HAP-1 (cell line): ENCODE measurements at regions not wholly inside any gene's neighbourhood (a gene's known extent, or its start where the extent isn't known, plus 50 kb on each side); places are given as distances from the start of the nearest gene placed in this dataset.

Experiments used
- DNase-seq, 2 experiments: peaks; one replicate each; pipeline ENCODE4 v3.0.0-alpha.2; 2016 to 2020; ENCODE audit warnings: low spot score in 2 of 2
- H3K27me3 ChIP-seq: fragments of 250-450 bp; sonication (Bioruptor Pico); 2 replicates; pipeline ENCODE4 v1.5.1; 2020; ENCODE audit warnings: low read depth, mild to moderate bottlenecking, moderate library complexity
- H3K36me3 ChIP-seq: fragments of 250-450 bp; sonication (Bioruptor Pico); replicated peaks from 2 replicates; pipeline ENCODE4 v1.5.1; 2020; ENCODE audit warnings: mild to moderate bottlenecking
- H3K4me1 ChIP-seq: fragments of 250-450 bp; sonication (Bioruptor Pico); 2 replicates; pipeline ENCODE4 v1.5.1; 2020; ENCODE audit warnings: mild to moderate bottlenecking
- H3K4me3 ChIP-seq: fragments of 250-450 bp; sonication (Bioruptor Pico); 2 replicates; pipeline ENCODE4 v1.5.1; 2020; ENCODE audit warnings: mild to moderate bottlenecking, moderate library complexity
- H3K9me3 ChIP-seq: fragments of 250-450 bp; sonication (Bioruptor Pico); 2 replicates; pipeline ENCODE4 v1.5.1; 2020; ENCODE audit warnings: mild to moderate bottlenecking, moderate library complexity
- in situ Hi-C: fragments of 300-500 bp; cut with MboI; formaldehyde crosslinking; loops from 3 replicates; pipeline ENCODE4 v1.14.3; 2020; ENCODE audit warnings: low sequenced_read_pairs, inconsistent platforms, mixed read lengths

GRCh38 chr1:2861988-2862813 is 60.7 kb upstream of the TTC34 start:
- Histone ChIP-seq H3K36me3 (no peaks in the 10 kb centered on the region), H3K4me1 (no peaks in the 10 kb centered on the region), H3K4me3 (no peak overlapping the region), H3K27me3 (peaks cover 44% of the 10 kb centered on the region), H3K9me3 (no peaks in the 10 kb centered on the region)
- in situ Hi-C loops: no loop called here
- no peak for DNase-seq

- Histone ChIP-seq H3K4me3 (no peak overlapping the region), H3K36me3 (no peaks in the 10 kb centered on the region), H3K4me1 (no peaks in the 10 kb centered on the region), H3K9me3 (no peaks in the 10 kb centered on the region), H3K27me3 (peaks cover 40% of the 10 kb centered on the region)
- no peak for DNase-seq
- in situ Hi-C loops: no loop called here
These were observed 61.5 kb upstream of the TTC34 start for GRCh38 chr1:2862814-2863647.

GRCh38 chr1:2863648-2863963 is 62.1 kb upstream of the TTC34 start:
- Histone ChIP-seq H3K36me3 (no peaks in the 10 kb centered on the region), H3K27me3 (peaks cover 40% of the 10 kb centered on the region), H3K9me3 (no peaks in the 10 kb centered on the region), H3K4me3 (no peak overlapping the region), H3K4me1 (no peaks in the 10 kb centered on the region)
- DNase-seq: no peak
- in situ Hi-C loops: no loop called here

GRCh38 chr1:2864203-2864905 is 62.9 kb upstream of the TTC34 start:
- Histone ChIP-seq H3K9me3 (no peaks in the 10 kb centered on the region), H3K4me1 (no peaks in the 10 kb centered on the region), H3K36me3 (no peaks in the 10 kb centered on the region), H3K27me3 (peaks cover 40% of the 10 kb centered on the region), H3K4me3 (no peak overlapping the region)
- no peak for DNase-seq
- in situ Hi-C loops: no loop called here

- Histone ChIP-seq H3K36me3 (no peaks in the 10 kb centered on the region), H3K4me1 (no peaks in the 10 kb centered on the region), H3K9me3 (no peaks in the 10 kb centered on the region), H3K4me3 (no peak overlapping the region), H3K27me3 (peaks cover 39% of the 10 kb centered on the region)
- no peak for DNase-seq
- in situ Hi-C loops: no loop called here
These were observed 63.5 kb upstream of the TTC34 start for GRCh38 chr1:2865000-2865399.

GRCh38 chr1:2865571-2866421 is 64.3 kb upstream of the TTC34 start:
- DNase-seq: no peak
- Histone ChIP-seq H3K36me3 (no peaks in the 10 kb centered on the region), H3K9me3 (no peaks in the 10 kb centered on the region), H3K4me1 (no peaks in the 10 kb centered on the region), H3K4me3 (no peak overlapping the region), H3K27me3 (peaks cover 31% of the 10 kb centered on the region)
- in situ Hi-C loops: no loop called here

- H3K4me3 ChIP-seq: no peak overlapping the region
- no peaks in the 10 kb centered on the region for H3K36me3 ChIP-seq
- no peaks in the 10 kb centered on the region for H3K9me3 ChIP-seq
- DNase-seq: no peak
- in situ Hi-C loops: no loop called here
- peaks cover 24% of the 10 kb centered on the region for H3K27me3 ChIP-seq
- H3K4me1 ChIP-seq: no peaks in the 10 kb centered on the region
These were observed 65.1 kb upstream of the TTC34 start for GRCh38 chr1:2866422-2867086.

GRCh38 chr1:2867087-2867425 is 65.6 kb upstream of the TTC34 start:
- Histone ChIP-seq H3K4me3 (no peak overlapping the region), H3K9me3 (no peaks in the 10 kb centered on the region), H3K36me3 (no peaks in the 10 kb centered on the region), H3K27me3 (peaks cover 19% of the 10 kb centered on the region), H3K4me1 (no peaks in the 10 kb centered on the region)
- no peak for DNase-seq
- in situ Hi-C loops: no loop called here

GRCh38 chr1:2867861-2868260 is 66.4 kb upstream of the TTC34 start:
- no peaks in the 10 kb centered on the region for H3K4me1 ChIP-seq

GRCh38 chr1:2868571-2869195 is 67.2 kb upstream of the TTC34 start:
- Histone ChIP-seq H3K27me3 (peaks cover 14% of the 10 kb centered on the region), H3K4me1 (no peaks in the 10 kb centered on the region), H3K36me3 (no peaks in the 10 kb centered on the region), H3K9me3 (no peaks in the 10 kb centered on the region), H3K4me3 (no peak overlapping the region)
- no peak for DNase-seq
- in situ Hi-C loops: no loop called here

More at GRCh38 chr1:2867861-2868260, 66.4 kb upstream of the TTC34 start:
- Histone ChIP-seq H3K4me3 (no peak overlapping the region), H3K36me3 (no peaks in the 10 kb centered on the region), H3K27me3 (peaks cover 14% of the 10 kb centered on the region), H3K9me3 (no peaks in the 10 kb centered on the region)
- DNase-seq: no peak
- in situ Hi-C loops: no loop called here

GRCh38 chr1:2871246-2871815 is 69.8 kb upstream of the TTC34 start:
- peaks cover 12% of the 10 kb centered on the region for H3K27me3 ChIP-seq
- H3K4me1 ChIP-seq: no peaks in the 10 kb centered on the region
- in situ Hi-C loops: no loop called here
- H3K9me3 ChIP-seq: no peaks in the 10 kb centered on the region
- no peak overlapping the region for H3K4me3 ChIP-seq
- no peak for DNase-seq
- H3K36me3 ChIP-seq: no peaks in the 10 kb centered on the region

- H3K27me3 ChIP-seq: peaks cover 18% of the 10 kb centered on the region
These were observed 72.7 kb upstream of the TTC34 start for GRCh38 chr1:2874207-2874606.

More at GRCh38 chr1:2874207-2874606, 72.7 kb upstream of the TTC34 start:
- in situ Hi-C loops: no loop called here
- no peak for DNase-seq
- Histone ChIP-seq H3K9me3 (no peaks in the 10 kb centered on the region), H3K36me3 (no peaks in the 10 kb centered on the region), H3K4me3 (no peak overlapping the region), H3K4me1 (no peaks in the 10 kb centered on the region)
